ENCODE measurements at regions not wholly inside any gene's neighbourhood (a gene's known extent, or its start where the extent isn't known, plus 50 kb on each side); places are given as distances from the start of the nearest gene placed in this dataset.

GRCh38 chr21:16193496-16194094 lies 463.8 kb downstream of the USP25 start:
- TF ChIP-seq POLR2A (IDR thresholded peaks at IDR 0.05) (no peak), CTCF (IDR thresholded peaks at IDR 0.05 in 8 of 11, conservative IDR thresholded peaks at IDR 0.05 in 3 of 11) (no peak), POLR2AphosphoS5 (IDR thresholded peaks at IDR 0.05) (no peak)
- DNase-seq: no peak
- peaks cover 0 to 7% (median 0%) of the 10 kb centered on the region in 8 donors for H3K9me3 ChIP-seq
- H3K4me3 ChIP-seq: no peak overlapping the region
- H3K27me3 ChIP-seq (replicated peaks in 1 of 7): no peaks in the 10 kb centered on the region
- H3K27ac ChIP-seq: no peak overlapping the region
- intact Hi-C loops (cut with DNase I; ENCODE audit: low total_unique reads): no loop called here
- no peaks in the 10 kb centered on the region for H3K36me3 ChIP-seq
- H3K4me1 ChIP-seq: peaks cover 0 to 31% (median 7%) of the 10 kb centered on the region in 6 donors
- 5 to 21% (median 10%) methylated on average over 2 of the region's 2 CpGs for WGBS, 5 donors

GRCh38 chr21:16194095-16194787 lies 464.5 kb downstream of the USP25 start:
- H3K27ac ChIP-seq: no peak overlapping the region
- H3K27me3 ChIP-seq (replicated peaks in 1 of 7): no peaks in the 10 kb centered on the region
- peaks cover 0 to 7% (median 0%) of the 10 kb centered on the region in 8 donors for H3K9me3 ChIP-seq
- peaks cover 0 to 31% (median 7%) of the 10 kb centered on the region in 6 donors for H3K4me1 ChIP-seq
- peak overlapping the region in 1 of 8 donors; percentile 5 for H3K4me3 ChIP-seq
- no peaks in the 10 kb centered on the region for H3K36me3 ChIP-seq
- intact Hi-C loops (cut with DNase I; ENCODE audit: low total_unique reads): no loop called here
- WGBS, 5 donors: 13 to 25% (median 17%) methylated on average over 9 of the region's 9 CpGs
- no peak for TF ChIP-seq POLR2AphosphoS5 (IDR thresholded peaks at IDR 0.05)
- TF ChIP-seq POLR2A (IDR thresholded peaks at IDR 0.05): no peak
- no peak for TF ChIP-seq CTCF (IDR thresholded peaks at IDR 0.05 in 8 of 11, conservative IDR thresholded peaks at IDR 0.05 in 3 of 11)
- DNase-seq: no peak

GRCh38 chr21:16194788-16195537 lies 465.2 kb downstream of the USP25 start:
- TF ChIP-seq CTCF (IDR thresholded peaks at IDR 0.05 in 8 of 11, conservative IDR thresholded peaks at IDR 0.05 in 3 of 11): no peak
- no peak for TF ChIP-seq POLR2A (IDR thresholded peaks at IDR 0.05)
- TF ChIP-seq POLR2AphosphoS5 (IDR thresholded peaks at IDR 0.05): no peak

GRCh38 chr21:16195538-16195910 lies 465.7 kb downstream of the USP25 start:
- H3K4me1 ChIP-seq: peaks cover 0 to 31% (median 7%) of the 10 kb centered on the region in 6 donors
- 29 to 44% (median 35%) methylated on average over 4 of the region's 4 CpGs for WGBS, 5 donors
- no peak overlapping the region for H3K4me3 ChIP-seq
- no peaks in the 10 kb centered on the region for H3K27me3 ChIP-seq (replicated peaks in 1 of 7)
- H3K9me3 ChIP-seq: peaks cover 0 to 3% (median 0%) of the 10 kb centered on the region in 8 donors
- no peaks in the 10 kb centered on the region for H3K36me3 ChIP-seq
- H3K27ac ChIP-seq: no peak overlapping the region
- intact Hi-C loops (cut with DNase I; ENCODE audit: low total_unique reads): no loop called here
- no peak for DNase-seq
- no peak for TF ChIP-seq POLR2AphosphoS5 (IDR thresholded peaks at IDR 0.05)
- TF ChIP-seq CTCF (IDR thresholded peaks at IDR 0.05 in 8 of 11, conservative IDR thresholded peaks at IDR 0.05 in 3 of 11): no peak
- TF ChIP-seq POLR2A (IDR thresholded peaks at IDR 0.05): no peak

More at GRCh38 chr21:16194788-16195537, 465.2 kb downstream of the USP25 start:
- Histone ChIP-seq H3K27me3 (replicated peaks in 1 of 7) (no peaks in the 10 kb centered on the region), H3K27ac (no peak overlapping the region), H3K9me3 (peaks cover 0 to 3% (median 0%) of the 10 kb centered on the region in 8 donors), H3K4me1 (peaks cover 0 to 31% (median 7%) of the 10 kb centered on the region in 6 donors), H3K4me3 (no peak overlapping the region), H3K36me3 (no peaks in the 10 kb centered on the region)
- WGBS, 5 donors: 25 to 40% (median 34%) methylated on average over 9 of the region's 9 CpGs
- no peak for DNase-seq
- intact Hi-C loops (cut with DNase I; ENCODE audit: low total_unique reads): no loop called here

Measured in spleen (tissue), 11 donors.